NCI-H774 (cell line): ENCODE measurements at regions not wholly inside any gene's neighbourhood (a gene's known extent, or its start where the extent isn't known, plus 50 kb on each side); places are given as distances from the start of the nearest gene placed in this dataset.
"Not testable (repeated sequence)": the region's sequence is repeated elsewhere in the genome, so short reads cannot be mapped to it uniquely, and the experiment has no call there.

ENCODE experiments used
- DNase-seq: peaks from one replicate; lab custom pipeline; 2025; lab: John Stamatoyannopoulos, UW

- no peak for DNase-seq
Measured at GRCh38 chr2:234695981-234696380, 199.1 kb upstream of the ARL4C start.

- DNase-seq, result no peak
Measured at GRCh38 chr2:234694244-234695013, 197.5 kb upstream of the ARL4C start.

GRCh38 chr2:234693681-234694190 lies 196.9 kb upstream of the ARL4C start:
- not testable (repeated sequence) for DNase-seq

GRCh38 chr2:234693191-234693590 lies 196.3 kb upstream of the ARL4C start:
- DNase-seq, result not testable (repeated sequence)

- peak; percentile 91 for DNase-seq
Measured at GRCh38 chr2:234691968-234692955, 195.4 kb upstream of the ARL4C start.

- no peak for DNase-seq
Measured at GRCh38 chr2:234691214-234691575, 194.3 kb upstream of the ARL4C start.

GRCh38 chr2:234690569-234691213 lies 193.8 kb upstream of the ARL4C start:
- DNase-seq, result peak; percentile 97

GRCh38 chr2:234689911-234690379 lies 193.1 kb upstream of the ARL4C start:
- DNase-seq, result no peak

- no peak for DNase-seq
Measured at GRCh38 chr2:234687718-234688475, 191.0 kb upstream of the ARL4C start.

GRCh38 chr2:234686088-234686890 lies 189.4 kb upstream of the ARL4C start:
- no peak for DNase-seq

- DNase-seq, result no peak
Measured at GRCh38 chr2:234684466-234684865, 187.6 kb upstream of the ARL4C start.

- no peak for DNase-seq
Measured at GRCh38 chr2:234683950-234684349, 187.1 kb upstream of the ARL4C start.

GRCh38 chr2:234682492-234683228 lies 185.8 kb upstream of the ARL4C start:
- no peak for DNase-seq

- DNase-seq, result no peak
Measured at GRCh38 chr2:234680688-234681619, 184.1 kb upstream of the ARL4C start.

GRCh38 chr2:234679741-234680687 lies 183.1 kb upstream of the ARL4C start:
- DNase-seq, result no peak

GRCh38 chr2:234679301-234679740 lies 182.4 kb upstream of the ARL4C start:
- DNase-seq, result no peak

GRCh38 chr2:234678711-234679110 lies 181.8 kb upstream of the ARL4C start:
- DNase-seq, result no peak
